ENCODE measurements at regions not wholly inside any gene's neighbourhood (a gene's known extent, or its start where the extent isn't known, plus 50 kb on each side); places are given as distances from the start of the nearest gene placed in this dataset.

- DNase-seq = no peak
Observed at GRCh38 chr6:120620900-120621299, 713.4 kb downstream of the TBC1D32 start.

- DNase-seq = no peak
Observed at GRCh38 chr6:120615238-120615637, 719.0 kb downstream of the TBC1D32 start.

- no peak for DNase-seq
Observed at GRCh38 chr6:120614723-120615122, 719.6 kb downstream of the TBC1D32 start.

- DNase-seq = no peak
Observed at GRCh38 chr6:120608826-120609225, 725.5 kb downstream of the TBC1D32 start.

- no peak for DNase-seq
Observed at GRCh38 chr6:120606743-120607142, 727.5 kb downstream of the TBC1D32 start.

GRCh38 chr6:120604510-120604909, 729.8 kb downstream of the TBC1D32 start:
- no peak for DNase-seq

GRCh38 chr6:120590611-120591010, 743.7 kb downstream of the TBC1D32 start:
- DNase-seq = no peak

- no peak for DNase-seq
Observed at GRCh38 chr6:120588424-120588823, 745.9 kb downstream of the TBC1D32 start.

- DNase-seq = no peak
Observed at GRCh38 chr6:120587381-120587780, 746.9 kb downstream of the TBC1D32 start.

- DNase-seq = no peak
Observed at GRCh38 chr6:120584111-120584760, 750.0 kb downstream of the TBC1D32 start.

- DNase-seq = no peak
Observed at GRCh38 chr6:120576061-120576460, 758.2 kb downstream of the TBC1D32 start.

GRCh38 chr6:120569714-120570113, 764.6 kb downstream of the TBC1D32 start:
- no peak for DNase-seq

GRCh38 chr6:120564779-120565178, 769.5 kb downstream of the TBC1D32 start:
- no peak for DNase-seq

GRCh38 chr6:120558294-120558693, 776.0 kb downstream of the TBC1D32 start:
- no peak for DNase-seq

- no peak for DNase-seq
Observed at GRCh38 chr6:120557554-120557953, 776.7 kb downstream of the TBC1D32 start.

GRCh38 chr6:120556491-120556890, 777.8 kb downstream of the TBC1D32 start:
- DNase-seq = no peak

GRCh38 chr6:120553353-120553752, 780.9 kb downstream of the TBC1D32 start:
- DNase-seq = no peak

- no peak for DNase-seq
Observed at GRCh38 chr6:120545353-120545752, 788.9 kb downstream of the TBC1D32 start.

GRCh38 chr6:120534954-120535353, 799.3 kb downstream of the TBC1D32 start:
- DNase-seq = no peak

- DNase-seq = no peak
Observed at GRCh38 chr6:120526576-120526975, 807.7 kb downstream of the TBC1D32 start.

- no peak for DNase-seq
Observed at GRCh38 chr6:120514544-120514943, 819.7 kb downstream of the TBC1D32 start.

- DNase-seq = no peak
Observed at GRCh38 chr6:120511712-120512111, 822.6 kb downstream of the TBC1D32 start.

- DNase-seq = no peak
Observed at GRCh38 chr6:120498711-120499110, 835.6 kb downstream of the TBC1D32 start.

- no peak for DNase-seq
Observed at GRCh38 chr6:120496661-120497060, 837.6 kb downstream of the TBC1D32 start.

- DNase-seq = no peak
Observed at GRCh38 chr6:120493505-120493904, 840.8 kb downstream of the TBC1D32 start.

All from CD4-positive, alpha-beta T cell treated with Interleukin-4 for 1 hour (primary cell).